Fibroblast of lung (primary cell): ENCODE measurements at regions not wholly inside any gene's neighbourhood (a gene's known extent, or its start where the extent isn't known, plus 50 kb on each side); places are given as distances from the start of the nearest gene placed in this dataset.

Source experiments
- EZH2 ChIP-seq: IDR thresholded peaks from 2 replicates; pipeline ENCODE4 v1.5.1; 2012; ENCODE audit warnings: low read length, control low read depth, mild to moderate bottlenecking; ENCODE audit errors: missing control alignments
- TF ChIP-seq, protein P1 (sequence below), 2 donors: IDR thresholded peaks in 1 of 2; conservative IDR thresholded peaks in 1 of 2; 1 replicate in 1 of 2; 2 replicates in 1 of 2; pipeline ENCODE4 v1.5.1; 2011 to 2012; ENCODE audit warnings: low read length in 2 of 2, control low read depth in 1 of 2, inconsistent platforms in 1 of 2, low read depth in 1 of 2, mild to moderate bottlenecking in 1 of 2

DNA sequence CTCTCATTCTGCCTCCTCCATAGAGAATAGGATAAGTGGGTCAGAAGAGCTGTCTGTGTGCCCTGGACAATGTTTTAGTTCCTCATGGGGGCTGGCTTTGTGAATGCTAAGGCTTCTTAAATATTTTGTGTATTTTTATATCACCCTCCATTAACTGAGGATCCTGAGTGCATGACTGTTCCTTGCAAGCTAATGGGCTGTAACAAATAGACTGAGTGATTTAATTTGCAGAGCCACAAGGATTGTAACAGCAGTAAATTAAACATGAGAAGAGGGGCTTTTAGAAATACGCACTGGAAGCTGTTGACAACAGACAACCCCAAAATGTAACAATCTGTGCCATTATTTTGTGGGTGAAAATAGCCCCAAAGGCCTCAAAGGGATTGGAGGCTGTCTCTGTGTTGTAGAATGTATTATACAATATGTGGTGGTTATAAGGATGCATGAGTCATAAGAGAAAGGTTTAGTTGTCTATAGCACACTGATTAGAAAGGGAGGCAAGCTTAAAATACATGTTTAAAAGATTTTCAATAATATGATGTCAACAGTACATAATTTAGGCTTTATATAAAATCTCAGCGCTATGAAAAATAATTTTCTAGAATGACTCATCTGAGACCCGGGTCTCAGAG lies 152.7 kb upstream of the ACTBL2 start:
- TF ChIP-seq, protein P1, sequence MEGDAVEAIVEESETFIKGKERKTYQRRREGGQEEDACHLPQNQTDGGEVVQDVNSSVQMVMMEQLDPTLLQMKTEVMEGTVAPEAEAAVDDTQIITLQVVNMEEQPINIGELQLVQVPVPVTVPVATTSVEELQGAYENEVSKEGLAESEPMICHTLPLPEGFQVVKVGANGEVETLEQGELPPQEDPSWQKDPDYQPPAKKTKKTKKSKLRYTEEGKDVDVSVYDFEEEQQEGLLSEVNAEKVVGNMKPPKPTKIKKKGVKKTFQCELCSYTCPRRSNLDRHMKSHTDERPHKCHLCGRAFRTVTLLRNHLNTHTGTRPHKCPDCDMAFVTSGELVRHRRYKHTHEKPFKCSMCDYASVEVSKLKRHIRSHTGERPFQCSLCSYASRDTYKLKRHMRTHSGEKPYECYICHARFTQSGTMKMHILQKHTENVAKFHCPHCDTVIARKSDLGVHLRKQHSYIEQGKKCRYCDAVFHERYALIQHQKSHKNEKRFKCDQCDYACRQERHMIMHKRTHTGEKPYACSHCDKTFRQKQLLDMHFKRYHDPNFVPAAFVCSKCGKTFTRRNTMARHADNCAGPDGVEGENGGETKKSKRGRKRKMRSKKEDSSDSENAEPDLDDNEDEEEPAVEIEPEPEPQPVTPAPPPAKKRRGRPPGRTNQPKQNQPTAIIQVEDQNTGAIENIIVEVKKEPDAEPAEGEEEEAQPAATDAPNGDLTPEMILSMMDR (conservative IDR thresholded peaks at IDR 0.05 in 1 of 2, IDR thresholded peaks at IDR 0.05 in 1 of 2; ENCODE audit: low read depth in 1 of 2, low read length in 2 of 2) = no peak
- no peak for TF ChIP-seq EZH2
